ENCODE measurements at regions not wholly inside any gene's neighbourhood (a gene's known extent, or its start where the extent isn't known, plus 50 kb on each side); places are given as distances from the start of the nearest gene placed in this dataset.

DNA sequence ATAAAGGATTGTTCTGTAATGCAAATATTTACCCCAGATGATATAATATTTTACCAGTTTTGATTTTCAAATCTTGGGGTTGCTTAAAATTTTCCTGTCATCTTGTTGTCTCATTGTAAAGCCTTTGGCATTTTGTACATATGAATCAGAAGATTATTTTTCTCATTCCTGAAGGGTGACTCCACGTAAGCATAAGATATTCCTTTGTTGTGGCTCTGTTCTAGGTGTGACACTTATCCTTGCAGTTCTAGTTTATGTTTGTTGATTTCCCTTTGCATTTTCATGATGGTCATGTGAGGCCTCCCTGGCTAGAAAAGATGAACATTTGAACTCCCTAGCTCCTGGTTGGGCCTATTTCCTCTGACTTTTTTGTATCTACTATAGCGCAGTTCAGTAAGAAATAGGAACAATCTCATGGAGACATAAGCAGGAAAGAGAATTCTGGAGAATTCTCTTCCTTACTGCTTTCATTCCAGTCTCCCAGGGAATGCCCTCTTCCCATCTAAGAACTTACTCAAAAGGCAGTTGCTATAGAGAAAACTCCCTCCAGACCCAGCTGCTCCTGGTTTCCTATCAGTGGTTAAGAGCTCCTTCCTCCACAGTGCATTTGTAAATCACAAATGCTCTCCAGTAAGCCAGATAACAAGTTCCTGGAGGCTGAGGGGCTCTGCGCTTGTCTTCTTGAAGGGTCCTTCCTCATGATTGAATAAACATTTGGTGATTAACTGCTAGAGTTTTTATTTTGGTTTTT lies 124.7 kb downstream of the WNT5A start:
- no peaks in the 10 kb centered on the region for H3K27me3 ChIP-seq (replicated peaks; ENCODE audit: insufficient read depth, low read length)
- no peaks in the 10 kb centered on the region for H3K9me3 ChIP-seq (replicated peaks; ENCODE audit: insufficient read depth, low read length)
- no peaks in the 10 kb centered on the region for H3F3A ChIP-seq (ENCODE audit: insufficient read depth, low read length)
- H3K9me2 ChIP-seq (replicated peaks; ENCODE audit: insufficient read depth, low read length), result no peaks in the 10 kb centered on the region
- H3K36me3 ChIP-seq (replicated peaks; ENCODE audit: insufficient read depth, low read length), result no peaks in the 10 kb centered on the region
- no peaks in the 10 kb centered on the region for H3K4me1 ChIP-seq (ENCODE audit: low read length)
- H3K79me2 ChIP-seq (ENCODE audit: low read length), result no peaks in the 10 kb centered on the region
- H3K4me3 ChIP-seq (ENCODE audit: low read length), result no peak overlapping the region
- H4K20me1 ChIP-seq (ENCODE audit: insufficient read depth, low read length), result no peaks in the 10 kb centered on the region
- H2AFZ ChIP-seq (ENCODE audit: low read length), result no peak overlapping the region
- no peak overlapping the region for H3K27ac ChIP-seq (ENCODE audit: low read length)
- H3K9ac ChIP-seq (ENCODE audit: low read length), result no peak overlapping the region
- DNase-seq, result no peak
- no peak overlapping the region for H3K4me2 ChIP-seq (ENCODE audit: low read depth, low read length)
- no peak for TF ChIP-seq EZH2 (optimal IDR thresholded peaks at IDR 0.05; ENCODE audit: low read depth, low read length)
- no peak for TF ChIP-seq EZH2phosphoT487 (IDR thresholded peaks at IDR 0.05; ENCODE audit: low read length)
- TF ChIP-seq, protein P1, sequence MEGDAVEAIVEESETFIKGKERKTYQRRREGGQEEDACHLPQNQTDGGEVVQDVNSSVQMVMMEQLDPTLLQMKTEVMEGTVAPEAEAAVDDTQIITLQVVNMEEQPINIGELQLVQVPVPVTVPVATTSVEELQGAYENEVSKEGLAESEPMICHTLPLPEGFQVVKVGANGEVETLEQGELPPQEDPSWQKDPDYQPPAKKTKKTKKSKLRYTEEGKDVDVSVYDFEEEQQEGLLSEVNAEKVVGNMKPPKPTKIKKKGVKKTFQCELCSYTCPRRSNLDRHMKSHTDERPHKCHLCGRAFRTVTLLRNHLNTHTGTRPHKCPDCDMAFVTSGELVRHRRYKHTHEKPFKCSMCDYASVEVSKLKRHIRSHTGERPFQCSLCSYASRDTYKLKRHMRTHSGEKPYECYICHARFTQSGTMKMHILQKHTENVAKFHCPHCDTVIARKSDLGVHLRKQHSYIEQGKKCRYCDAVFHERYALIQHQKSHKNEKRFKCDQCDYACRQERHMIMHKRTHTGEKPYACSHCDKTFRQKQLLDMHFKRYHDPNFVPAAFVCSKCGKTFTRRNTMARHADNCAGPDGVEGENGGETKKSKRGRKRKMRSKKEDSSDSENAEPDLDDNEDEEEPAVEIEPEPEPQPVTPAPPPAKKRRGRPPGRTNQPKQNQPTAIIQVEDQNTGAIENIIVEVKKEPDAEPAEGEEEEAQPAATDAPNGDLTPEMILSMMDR (IDR thresholded peaks at IDR 0.05; ENCODE audit: low read length), result no peak

DNA sequence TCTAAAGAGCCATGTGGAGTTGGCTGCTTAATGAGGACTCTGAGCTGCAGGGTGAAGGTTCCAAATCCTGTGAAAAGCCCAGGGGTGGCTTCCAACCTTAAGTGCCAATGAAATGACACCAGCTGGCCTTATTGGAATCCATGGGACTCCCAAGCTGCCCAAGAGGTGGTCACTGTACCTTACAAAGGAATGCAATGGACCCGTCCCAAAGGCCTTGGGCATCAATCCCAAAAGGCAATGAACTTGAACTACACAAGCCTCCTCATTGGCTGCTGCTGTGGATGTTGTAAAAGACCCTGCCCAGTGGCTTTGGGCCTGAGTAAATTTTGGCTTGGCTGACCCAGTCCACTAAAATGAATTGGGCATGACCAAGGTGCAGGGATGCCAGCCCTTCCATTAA lies 129.3 kb downstream of the WNT5A start:
- Histone ChIP-seq H3K27me3 (replicated peaks; ENCODE audit: insufficient read depth, low read length) (no peaks in the 10 kb centered on the region), H3K9me3 (replicated peaks; ENCODE audit: insufficient read depth, low read length) (no peaks in the 10 kb centered on the region), H3K4me2 (ENCODE audit: low read depth, low read length) (no peak overlapping the region), H3K4me1 (ENCODE audit: low read length) (no peaks in the 10 kb centered on the region), H4K20me1 (ENCODE audit: insufficient read depth, low read length) (no peaks in the 10 kb centered on the region), H3K9me2 (replicated peaks; ENCODE audit: insufficient read depth, low read length) (no peaks in the 10 kb centered on the region), H3K36me3 (replicated peaks; ENCODE audit: insufficient read depth, low read length) (no peaks in the 10 kb centered on the region), H3K27ac (ENCODE audit: low read length) (no peak overlapping the region), H3F3A (ENCODE audit: insufficient read depth, low read length) (no peaks in the 10 kb centered on the region), H3K79me2 (ENCODE audit: low read length) (no peaks in the 10 kb centered on the region), H2AFZ (ENCODE audit: low read length) (no peak overlapping the region), H3K9ac (ENCODE audit: low read length) (no peak overlapping the region), H3K4me3 (ENCODE audit: low read length) (no peak overlapping the region)
- DNase-seq, result no peak
- TF ChIP-seq, protein P1 (IDR thresholded peaks at IDR 0.05; ENCODE audit: low read length), result no peak
- no peak for TF ChIP-seq EZH2 (optimal IDR thresholded peaks at IDR 0.05; ENCODE audit: low read depth, low read length)
- TF ChIP-seq EZH2phosphoT487 (IDR thresholded peaks at IDR 0.05; ENCODE audit: low read length), result no peak

DNA sequence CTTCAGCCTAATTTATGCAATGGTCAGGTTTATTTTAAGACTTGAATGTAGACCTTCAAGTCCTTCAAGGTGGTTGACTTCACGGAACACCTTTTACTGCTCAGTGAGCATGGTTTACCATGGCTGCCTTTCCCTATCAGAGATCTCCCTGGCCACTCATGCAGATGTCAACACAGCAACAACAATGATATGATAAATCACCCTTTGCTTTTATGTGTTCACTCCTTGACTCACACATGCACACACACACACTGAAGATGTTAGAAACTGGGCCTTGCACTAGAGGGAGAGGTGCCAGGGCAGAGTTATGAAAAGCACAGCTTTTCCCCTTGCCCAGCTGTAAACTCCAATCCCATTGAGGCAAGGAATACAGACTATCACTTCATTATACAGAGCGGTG lies 134.4 kb downstream of the WNT5A start:
- Histone ChIP-seq H3K79me2 (ENCODE audit: low read length) (no peaks in the 10 kb centered on the region), H3K27me3 (replicated peaks; ENCODE audit: insufficient read depth, low read length) (no peaks in the 10 kb centered on the region), H3K27ac (ENCODE audit: low read length) (no peak overlapping the region), H3K9me2 (replicated peaks; ENCODE audit: insufficient read depth, low read length) (no peaks in the 10 kb centered on the region), H3K4me3 (ENCODE audit: low read length) (no peak overlapping the region), H3K36me3 (replicated peaks; ENCODE audit: insufficient read depth, low read length) (no peaks in the 10 kb centered on the region), H2AFZ (ENCODE audit: low read length) (no peak overlapping the region), H3K4me2 (ENCODE audit: low read depth, low read length) (no peak overlapping the region), H3K4me1 (ENCODE audit: low read length) (no peaks in the 10 kb centered on the region), H3K9ac (ENCODE audit: low read length) (no peak overlapping the region), H4K20me1 (ENCODE audit: insufficient read depth, low read length) (no peaks in the 10 kb centered on the region), H3F3A (ENCODE audit: insufficient read depth, low read length) (no peaks in the 10 kb centered on the region), H3K9me3 (replicated peaks; ENCODE audit: insufficient read depth, low read length) (no peaks in the 10 kb centered on the region)
- no peak for DNase-seq
- TF ChIP-seq EZH2 (optimal IDR thresholded peaks at IDR 0.05; ENCODE audit: low read depth, low read length) (no peak), EZH2phosphoT487 (IDR thresholded peaks at IDR 0.05; ENCODE audit: low read length) (no peak)
- TF ChIP-seq, protein P1 (IDR thresholded peaks at IDR 0.05; ENCODE audit: low read length), result no peak
